Activated T-cell treated with anti-CD3 and anti-CD28 coated beads for 48 hours (primary cell): ENCODE measurements at regions not wholly inside any gene's neighbourhood (a gene's known extent, or its start where the extent isn't known, plus 50 kb on each side); places are given as distances from the start of the nearest gene placed in this dataset.

Source experiments
- DNase-seq: peaks from one replicate; pipeline ENCODE4 v3.0.0-alpha.2; 2020; ENCODE audit warnings: low read depth

- no peak for DNase-seq
These were observed 137.9 kb upstream of the S100G start for GRCh38 chrX:16511796-16512776.

- DNase-seq: no peak
These were observed 133.6 kb upstream of the S100G start for GRCh38 chrX:16516232-16516876.

GRCh38 chrX:16517039-16517605 is 132.8 kb upstream of the S100G start:
- DNase-seq: no peak

- no peak for DNase-seq
These were observed 131.8 kb upstream of the S100G start for GRCh38 chrX:16518131-16518530.

GRCh38 chrX:16524316-16524715 is 125.6 kb upstream of the S100G start:
- DNase-seq: no peak

- DNase-seq: no peak
These were observed 124.0 kb upstream of the S100G start for GRCh38 chrX:16526003-16526402.

GRCh38 chrX:16528620-16529019 is 121.3 kb upstream of the S100G start:
- DNase-seq: peak; percentile 13
